Thyroid gland (tissue), 4 donors: ENCODE measurements at regions not wholly inside any gene's neighbourhood (a gene's known extent, or its start where the extent isn't known, plus 50 kb on each side); places are given as distances from the start of the nearest gene placed in this dataset.

Experiments
- CTCF ChIP-seq, 6 experiments: fragments of 200-600 bp in 3 of 6; fragments of 450-650 bp in 3 of 6; sonication (generic) in 3 of 6; IDR thresholded peaks; one replicate each; pipeline ENCODE4 v1.5.1; 2016 to 2019; ENCODE audit warnings: antibody characterized with exemption in 6 of 6, mild to moderate bottlenecking in 2 of 6, inconsistent platforms in 1 of 6, moderate library complexity in 1 of 6
- POLR2A ChIP-seq, 2 donors: fragments of 450-650 bp; IDR thresholded peaks; one replicate each; pipeline ENCODE4 v1.6.1; 2017; ENCODE audit warnings: antibody characterized with exemption in 2 of 2, mild to moderate bottlenecking in 2 of 2, moderate library complexity in 1 of 2

- TF ChIP-seq CTCF (IDR thresholded peaks at IDR 0.05): no peak
- TF ChIP-seq POLR2A (IDR thresholded peaks at IDR 0.05): no peak
These were observed 902.8 kb downstream of the SLC16A7 start for GRCh38 chr12:60498656-60499055.
